OCI-LY7 (cell line): ENCODE measurements at regions not wholly inside any gene's neighbourhood (a gene's known extent, or its start where the extent isn't known, plus 50 kb on each side); places are given as distances from the start of the nearest gene placed in this dataset.

ENCODE experiments used
- EZH2phosphoT487 ChIP-seq: fragments of 200-600 bp; sonication (generic); IDR thresholded peaks from 2 replicates; pipeline ENCODE4 v1.6.1; 2018; ENCODE audit warnings: low read depth, borderline replicate concordance, mild to moderate bottlenecking, mixed run types, antibody characterized with exemption, low read length, moderate library complexity, mixed read lengths
- TF ChIP-seq, protein P1 (sequence below): fragments of 200-600 bp; sonication (generic); conservative IDR thresholded peaks from 2 replicates; pipeline ENCODE4 v1.5.1; 2014; ENCODE audit warnings: mild to moderate bottlenecking, antibody characterized with exemption, low read length, moderate library complexity, mixed read lengths

DNA sequence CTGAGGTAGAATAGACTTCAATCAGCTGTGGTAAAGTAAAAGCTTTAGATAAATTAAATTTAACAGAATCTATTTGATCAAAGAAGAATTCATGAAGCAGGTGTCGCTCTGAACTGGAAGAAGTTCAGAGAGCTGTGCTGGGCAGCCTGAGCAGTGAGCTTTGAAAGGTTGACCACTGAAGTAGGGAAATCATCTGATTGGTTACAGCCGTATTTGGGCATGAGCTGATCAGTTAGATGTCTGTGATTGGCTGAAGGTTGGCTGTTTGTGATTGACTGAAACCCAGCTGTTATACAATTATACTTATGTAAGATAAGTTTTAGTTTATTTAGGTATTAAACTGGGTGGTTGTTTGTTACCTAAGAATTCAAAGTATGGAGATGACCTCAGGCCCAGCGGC, 1174.6 kb downstream of the CDH9 start:
- TF ChIP-seq, protein P1, sequence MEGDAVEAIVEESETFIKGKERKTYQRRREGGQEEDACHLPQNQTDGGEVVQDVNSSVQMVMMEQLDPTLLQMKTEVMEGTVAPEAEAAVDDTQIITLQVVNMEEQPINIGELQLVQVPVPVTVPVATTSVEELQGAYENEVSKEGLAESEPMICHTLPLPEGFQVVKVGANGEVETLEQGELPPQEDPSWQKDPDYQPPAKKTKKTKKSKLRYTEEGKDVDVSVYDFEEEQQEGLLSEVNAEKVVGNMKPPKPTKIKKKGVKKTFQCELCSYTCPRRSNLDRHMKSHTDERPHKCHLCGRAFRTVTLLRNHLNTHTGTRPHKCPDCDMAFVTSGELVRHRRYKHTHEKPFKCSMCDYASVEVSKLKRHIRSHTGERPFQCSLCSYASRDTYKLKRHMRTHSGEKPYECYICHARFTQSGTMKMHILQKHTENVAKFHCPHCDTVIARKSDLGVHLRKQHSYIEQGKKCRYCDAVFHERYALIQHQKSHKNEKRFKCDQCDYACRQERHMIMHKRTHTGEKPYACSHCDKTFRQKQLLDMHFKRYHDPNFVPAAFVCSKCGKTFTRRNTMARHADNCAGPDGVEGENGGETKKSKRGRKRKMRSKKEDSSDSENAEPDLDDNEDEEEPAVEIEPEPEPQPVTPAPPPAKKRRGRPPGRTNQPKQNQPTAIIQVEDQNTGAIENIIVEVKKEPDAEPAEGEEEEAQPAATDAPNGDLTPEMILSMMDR: no peak
- TF ChIP-seq EZH2phosphoT487: no peak
